Activated T-helper 17 cell treated with anti-CD3 and anti-CD28 coated beads, Interleukin-2, amount 50 U/mL, for 72 hours (primary cell): ENCODE measurements at regions not wholly inside any gene's neighbourhood (a gene's known extent, or its start where the extent isn't known, plus 50 kb on each side); places are given as distances from the start of the nearest gene placed in this dataset.

ENCODE experiments used
- ATAC-seq: fragments of 150-1000 bp; cut with Tn5 transposase; replicated peaks from 2 replicates; pipeline ENCODE4 v1.10.0; 2021; ENCODE audit warnings: mild to moderate bottlenecking, moderate library complexity
- H3K27ac Mint-ChIP-seq: one replicate; pipeline ENCODE4 v1.8.0; 2022; ENCODE audit warnings: mixed read lengths
- H3K27me3 Mint-ChIP-seq: one replicate; pipeline ENCODE4 v1.8.0; 2022; ENCODE audit warnings: mixed read lengths
- H3K36me3 Mint-ChIP-seq: one replicate; pipeline ENCODE4 v1.8.0; 2022; ENCODE audit warnings: low read depth, mild to moderate bottlenecking, mixed read lengths
- H3K4me1 Mint-ChIP-seq: one replicate; pipeline ENCODE4 v1.8.0; 2022; ENCODE audit warnings: mixed read lengths
- H3K4me3 Mint-ChIP-seq: one replicate; pipeline ENCODE4 v1.8.0; 2022; ENCODE audit warnings: mild to moderate bottlenecking, mixed read lengths
- H3K9me3 Mint-ChIP-seq: one replicate; pipeline ENCODE4 v1.8.0; 2022; ENCODE audit warnings: mixed read lengths

- ATAC-seq: no peak
- peaks cover 8% of the 10 kb centered on the region for H3K27me3 Mint-ChIP-seq
- no peak overlapping the region for H3K27ac Mint-ChIP-seq
- peaks cover 5% of the 10 kb centered on the region for H3K9me3 Mint-ChIP-seq
- H3K4me1 Mint-ChIP-seq: no peaks in the 10 kb centered on the region
- no peak overlapping the region for H3K4me3 Mint-ChIP-seq
- no peaks in the 10 kb centered on the region for H3K36me3 Mint-ChIP-seq
Observed at GRCh38 chr18:2070631-2071030, 500.7 kb downstream of the METTL4 start.

GRCh38 chr18:2075499-2075898 is 495.8 kb downstream of the METTL4 start:
- H3K4me3 Mint-ChIP-seq: no peak overlapping the region
- H3K36me3 Mint-ChIP-seq: no peaks in the 10 kb centered on the region
- no peak for ATAC-seq
- peaks cover 14% of the 10 kb centered on the region for H3K27me3 Mint-ChIP-seq
- no peaks in the 10 kb centered on the region for H3K4me1 Mint-ChIP-seq
- peaks cover 5% of the 10 kb centered on the region for H3K9me3 Mint-ChIP-seq
- no peak overlapping the region for H3K27ac Mint-ChIP-seq

GRCh38 chr18:2082676-2083075 is 488.6 kb downstream of the METTL4 start:
- Mint-ChIP-seq H3K9me3 (no peaks in the 10 kb centered on the region), H3K27ac (no peak overlapping the region), H3K27me3 (no peaks in the 10 kb centered on the region), H3K4me3 (no peak overlapping the region), H3K36me3 (no peaks in the 10 kb centered on the region), H3K4me1 (no peaks in the 10 kb centered on the region)
- no peak for ATAC-seq

GRCh38 chr18:2083691-2084090 is 487.6 kb downstream of the METTL4 start:
- H3K27ac Mint-ChIP-seq: no peak overlapping the region
- H3K4me3 Mint-ChIP-seq: no peak overlapping the region
- H3K27me3 Mint-ChIP-seq: no peaks in the 10 kb centered on the region
- no peaks in the 10 kb centered on the region for H3K36me3 Mint-ChIP-seq
- H3K9me3 Mint-ChIP-seq: no peaks in the 10 kb centered on the region
- ATAC-seq: no peak
- H3K4me1 Mint-ChIP-seq: no peaks in the 10 kb centered on the region

- no peak for ATAC-seq
- no peak overlapping the region for H3K4me3 Mint-ChIP-seq
- H3K27me3 Mint-ChIP-seq: no peaks in the 10 kb centered on the region
- H3K4me1 Mint-ChIP-seq: no peaks in the 10 kb centered on the region
- no peaks in the 10 kb centered on the region for H3K9me3 Mint-ChIP-seq
- H3K27ac Mint-ChIP-seq: no peak overlapping the region
- no peaks in the 10 kb centered on the region for H3K36me3 Mint-ChIP-seq
Observed at GRCh38 chr18:2086439-2086838, 484.9 kb downstream of the METTL4 start.

- H3K27ac Mint-ChIP-seq: no peak overlapping the region
- H3K9me3 Mint-ChIP-seq: no peaks in the 10 kb centered on the region
- no peak overlapping the region for H3K4me3 Mint-ChIP-seq
- H3K36me3 Mint-ChIP-seq: no peaks in the 10 kb centered on the region
- H3K27me3 Mint-ChIP-seq: peaks cover 4% of the 10 kb centered on the region
- H3K4me1 Mint-ChIP-seq: no peaks in the 10 kb centered on the region
- ATAC-seq: no peak
Observed at GRCh38 chr18:2087877-2088673, 483.2 kb downstream of the METTL4 start.

GRCh38 chr18:2089396-2089795 is 481.9 kb downstream of the METTL4 start:
- Mint-ChIP-seq H3K9me3 (no peaks in the 10 kb centered on the region), H3K4me3 (no peak overlapping the region), H3K27me3 (peaks cover 4% of the 10 kb centered on the region), H3K4me1 (no peaks in the 10 kb centered on the region), H3K36me3 (no peaks in the 10 kb centered on the region), H3K27ac (no peak overlapping the region)
- ATAC-seq: no peak

- H3K4me3 Mint-ChIP-seq: no peak overlapping the region
- no peak for ATAC-seq
- H3K27ac Mint-ChIP-seq: no peak overlapping the region
- peaks cover 7% of the 10 kb centered on the region for H3K27me3 Mint-ChIP-seq
- H3K36me3 Mint-ChIP-seq: no peaks in the 10 kb centered on the region
- H3K4me1 Mint-ChIP-seq: no peaks in the 10 kb centered on the region
- no peaks in the 10 kb centered on the region for H3K9me3 Mint-ChIP-seq
Observed at GRCh38 chr18:2091937-2092336, 479.4 kb downstream of the METTL4 start.

- H3K4me3 Mint-ChIP-seq: no peak overlapping the region
- no peak overlapping the region for H3K27ac Mint-ChIP-seq
- ATAC-seq: no peak
- H3K4me1 Mint-ChIP-seq: no peaks in the 10 kb centered on the region
- H3K27me3 Mint-ChIP-seq: peaks cover 7% of the 10 kb centered on the region
- no peaks in the 10 kb centered on the region for H3K36me3 Mint-ChIP-seq
- H3K9me3 Mint-ChIP-seq: peaks cover 7% of the 10 kb centered on the region
Observed at GRCh38 chr18:2096551-2096950, 474.8 kb downstream of the METTL4 start.

GRCh38 chr18:2100694-2101213 is 470.6 kb downstream of the METTL4 start:
- H3K4me3 Mint-ChIP-seq: no peak overlapping the region
- ATAC-seq: no peak
- no peaks in the 10 kb centered on the region for H3K36me3 Mint-ChIP-seq
- peaks cover 4% of the 10 kb centered on the region for H3K27me3 Mint-ChIP-seq
- H3K4me1 Mint-ChIP-seq: no peaks in the 10 kb centered on the region
- no peak overlapping the region for H3K27ac Mint-ChIP-seq
- peaks cover 12% of the 10 kb centered on the region for H3K9me3 Mint-ChIP-seq

GRCh38 chr18:2102022-2102421 is 469.3 kb downstream of the METTL4 start:
- Mint-ChIP-seq H3K9me3 (peaks cover 12% of the 10 kb centered on the region), H3K4me3 (no peak overlapping the region), H3K27ac (no peak overlapping the region), H3K4me1 (no peaks in the 10 kb centered on the region), H3K36me3 (no peaks in the 10 kb centered on the region), H3K27me3 (no peaks in the 10 kb centered on the region)
- no peak for ATAC-seq

- Mint-ChIP-seq H3K4me1 (no peaks in the 10 kb centered on the region), H3K27me3 (no peaks in the 10 kb centered on the region), H3K36me3 (no peaks in the 10 kb centered on the region), H3K27ac (no peak overlapping the region), H3K4me3 (no peak overlapping the region), H3K9me3 (peaks cover 12% of the 10 kb centered on the region)
- no peak for ATAC-seq
Observed at GRCh38 chr18:2103299-2103698, 468.0 kb downstream of the METTL4 start.

GRCh38 chr18:2104620-2105462 is 466.5 kb downstream of the METTL4 start:
- no peak overlapping the region for H3K27ac Mint-ChIP-seq
- no peak overlapping the region for H3K4me3 Mint-ChIP-seq
- no peaks in the 10 kb centered on the region for H3K36me3 Mint-ChIP-seq
- H3K9me3 Mint-ChIP-seq: peaks cover 12% of the 10 kb centered on the region
- ATAC-seq: peak; percentile 56
- no peaks in the 10 kb centered on the region for H3K4me1 Mint-ChIP-seq
- peaks cover 9% of the 10 kb centered on the region for H3K27me3 Mint-ChIP-seq

- Mint-ChIP-seq H3K4me3 (no peak overlapping the region), H3K4me1 (no peaks in the 10 kb centered on the region), H3K27ac (no peak overlapping the region), H3K27me3 (peaks cover 30% of the 10 kb centered on the region), H3K36me3 (no peaks in the 10 kb centered on the region), H3K9me3 (no peaks in the 10 kb centered on the region)
- ATAC-seq: no peak
Observed at GRCh38 chr18:2108591-2108990, 462.7 kb downstream of the METTL4 start.

- Mint-ChIP-seq H3K4me1 (no peaks in the 10 kb centered on the region), H3K4me3 (no peak overlapping the region), H3K27ac (no peak overlapping the region), H3K9me3 (no peaks in the 10 kb centered on the region), H3K27me3 (peaks cover 36% of the 10 kb centered on the region), H3K36me3 (no peaks in the 10 kb centered on the region)
- ATAC-seq: no peak
Observed at GRCh38 chr18:2111456-2111855, 459.8 kb downstream of the METTL4 start.
